HG02678 (cell line): ENCODE measurements at regions not wholly inside any gene's neighbourhood (a gene's known extent, or its start where the extent isn't known, plus 50 kb on each side); places are given as distances from the start of the nearest gene placed in this dataset.

Experiments
- ATAC-seq: cut with Tn5 transposase; IDR thresholded peaks from one replicate; pipeline ENCODE4 v1.9.1; 2021; ENCODE audit warnings: mild to moderate bottlenecking, moderate library complexity; ENCODE audit not compliant: unreplicated experiment

DNA sequence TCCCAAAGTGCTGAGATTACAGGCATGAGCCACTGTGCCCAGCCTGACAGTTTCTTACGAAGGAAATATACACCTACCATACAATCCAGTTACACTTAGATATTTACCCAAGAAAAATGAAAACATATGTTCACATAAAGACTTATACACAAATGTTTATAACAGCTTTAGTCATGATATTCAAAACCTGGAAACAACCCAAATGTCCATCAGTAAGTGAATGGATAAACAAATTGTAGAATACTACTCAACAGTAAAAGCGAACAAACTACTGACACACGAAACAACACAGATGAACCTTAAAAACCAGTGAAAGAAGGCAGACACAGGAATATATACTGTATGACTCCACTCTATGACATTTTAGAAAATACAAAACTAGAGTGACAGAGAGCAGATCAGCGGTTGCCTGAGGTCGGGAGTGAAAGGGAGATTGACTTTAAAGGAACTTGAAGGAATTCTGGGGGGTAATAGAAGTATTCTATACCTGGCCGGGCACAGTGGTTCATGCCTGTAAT lies 83.6 kb downstream of the SPRING1 start:
- no peak for ATAC-seq

DNA sequence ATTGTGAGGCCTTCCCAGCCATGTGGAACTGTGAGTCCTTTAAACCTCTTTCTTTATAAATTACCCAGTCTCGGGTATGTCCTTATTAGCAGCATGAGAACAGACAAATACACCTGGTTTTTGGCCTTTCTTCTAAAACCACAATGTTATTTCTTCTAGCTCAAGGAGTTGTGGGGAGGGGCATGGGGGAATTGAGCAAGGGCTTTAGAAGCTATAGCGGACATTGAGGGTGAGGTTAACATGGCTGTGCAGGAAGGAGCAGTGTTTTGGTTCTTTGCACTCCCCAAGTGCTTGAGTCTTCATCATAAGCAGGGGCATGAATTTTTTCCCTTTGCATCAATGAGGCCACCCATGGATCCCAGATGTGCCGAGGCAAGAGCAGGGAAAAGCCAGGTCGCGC lies 86.8 kb downstream of the SPRING1 start:
- no peak for ATAC-seq

DNA sequence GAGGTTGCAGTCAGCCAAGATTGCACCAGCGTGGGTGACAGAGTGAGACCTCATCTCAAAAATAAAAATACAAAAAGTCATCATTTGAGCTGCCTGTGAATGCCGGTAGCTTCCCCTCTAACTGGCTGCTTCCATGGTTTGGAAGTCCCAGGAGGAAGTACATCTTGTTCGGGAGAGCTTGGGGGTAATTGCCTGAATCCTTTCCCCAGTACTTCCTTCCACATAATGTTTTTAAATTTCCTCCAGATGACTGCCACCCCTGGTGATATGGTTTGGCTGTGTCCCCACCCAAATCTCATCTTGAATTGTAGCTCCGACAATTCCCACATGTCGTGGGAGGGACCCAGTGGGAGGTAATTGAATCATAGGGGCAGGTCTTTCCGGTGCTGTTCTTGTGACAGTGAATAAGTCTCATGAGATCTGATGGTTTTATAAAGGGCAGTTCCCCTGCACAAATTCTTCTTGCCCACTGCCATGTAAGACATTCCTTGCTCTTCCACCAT lies 87.2 kb downstream of the SPRING1 start:
- no peak for ATAC-seq

DNA sequence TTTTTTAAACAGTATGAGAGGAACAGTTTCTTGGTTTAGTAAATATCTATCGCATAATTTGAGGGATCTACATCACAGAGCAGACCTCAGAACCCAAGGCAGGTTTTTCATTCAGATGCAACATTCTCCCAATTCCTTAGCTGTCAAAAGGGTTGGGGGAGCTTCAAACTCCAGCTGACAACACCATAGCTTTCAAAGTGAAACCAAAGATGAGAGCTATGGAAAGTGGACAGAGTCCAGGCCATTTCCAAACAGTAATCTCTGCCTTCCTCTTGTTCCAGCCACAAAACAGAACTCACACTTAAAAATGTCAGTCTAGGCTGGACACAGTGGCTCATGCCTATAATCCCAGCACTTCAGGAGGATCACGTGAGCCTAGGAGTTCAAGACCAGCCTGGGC lies 87.8 kb downstream of the SPRING1 start:
- no peak for ATAC-seq

DNA sequence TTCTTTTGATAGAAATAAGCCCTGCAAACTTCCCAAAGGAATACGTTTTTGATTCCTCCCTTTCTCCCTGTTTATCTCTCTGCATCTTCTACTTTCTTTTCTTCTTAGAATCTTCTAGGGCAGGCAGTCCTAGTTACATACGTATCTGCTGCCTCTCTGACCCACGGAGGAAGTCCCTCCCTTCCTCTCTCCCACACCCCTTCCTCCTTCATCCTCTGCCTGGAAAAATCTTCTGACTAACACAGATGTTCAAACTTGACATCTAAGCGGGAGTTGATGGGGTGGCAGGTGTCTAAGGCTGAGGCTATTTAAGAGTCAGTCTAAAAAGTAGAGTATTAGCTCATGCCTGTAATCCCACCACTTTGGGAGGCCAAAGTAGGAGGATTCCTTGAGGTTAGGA lies 88.6 kb downstream of the MAP1LC3B2 start:
- ATAC-seq: no peak

DNA sequence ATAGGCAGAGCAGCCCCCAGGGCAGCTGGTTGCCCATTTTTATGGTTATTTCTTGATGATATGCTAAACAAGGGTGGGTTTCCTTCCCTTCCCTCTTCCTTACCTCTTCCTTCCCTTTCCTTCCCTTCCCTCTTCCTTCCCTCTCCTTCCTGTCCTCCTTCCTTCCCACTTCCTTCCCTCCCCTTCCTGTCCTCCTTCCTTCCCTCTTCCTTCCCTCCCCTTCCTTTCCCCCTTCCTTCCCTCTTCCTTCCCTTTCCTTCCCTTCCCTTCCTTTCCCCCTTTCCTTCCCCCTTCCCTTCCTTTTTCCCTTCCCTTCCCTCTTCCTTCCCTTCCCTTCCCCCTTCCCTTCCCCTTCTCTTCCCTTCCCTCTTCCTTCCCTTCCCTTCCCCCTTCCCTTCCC lies 87.7 kb downstream of the MAP1LC3B2 start:
- ATAC-seq: no peak

DNA sequence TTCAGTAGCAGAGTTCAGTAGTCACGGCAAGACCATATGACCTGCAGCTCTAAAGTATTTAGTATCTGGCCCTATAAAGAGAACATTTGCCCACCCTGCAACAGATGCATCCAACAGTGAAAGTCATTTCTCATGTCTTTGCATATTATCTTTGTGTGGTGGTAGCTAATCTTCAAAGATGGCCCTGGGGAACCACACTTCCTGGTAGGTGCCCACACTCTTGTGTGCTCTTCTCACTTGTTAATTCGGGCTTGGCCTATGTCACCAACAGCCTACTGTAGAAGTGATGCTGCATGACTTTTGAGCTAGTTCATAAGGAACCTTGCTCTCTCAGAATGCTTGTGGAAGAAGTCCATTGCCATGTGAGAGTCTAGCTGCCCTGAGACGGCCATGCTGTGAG lies 85.6 kb downstream of the MAP1LC3B2 start:
- ATAC-seq: no peak

DNA sequence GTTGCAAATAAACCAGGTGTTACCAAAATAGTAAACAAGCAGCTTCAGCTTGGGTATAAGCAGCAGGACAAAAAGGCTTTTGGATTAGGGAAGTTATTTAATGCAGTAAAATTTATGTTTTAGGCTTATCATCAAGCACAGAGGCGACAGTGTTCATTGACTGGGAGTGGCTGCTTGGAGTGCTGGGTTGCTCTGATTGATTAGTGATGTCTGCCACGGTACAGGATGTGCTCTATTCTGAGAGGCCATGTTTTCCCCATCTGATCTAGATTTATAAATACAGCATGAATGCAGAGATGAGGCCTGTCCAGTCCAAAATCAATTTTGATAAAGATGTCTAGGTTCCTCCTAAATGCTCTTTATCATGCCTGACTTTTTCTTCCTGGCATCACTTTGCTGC lies 83.5 kb downstream of the MAP1LC3B2 start:
- no peak for ATAC-seq

DNA sequence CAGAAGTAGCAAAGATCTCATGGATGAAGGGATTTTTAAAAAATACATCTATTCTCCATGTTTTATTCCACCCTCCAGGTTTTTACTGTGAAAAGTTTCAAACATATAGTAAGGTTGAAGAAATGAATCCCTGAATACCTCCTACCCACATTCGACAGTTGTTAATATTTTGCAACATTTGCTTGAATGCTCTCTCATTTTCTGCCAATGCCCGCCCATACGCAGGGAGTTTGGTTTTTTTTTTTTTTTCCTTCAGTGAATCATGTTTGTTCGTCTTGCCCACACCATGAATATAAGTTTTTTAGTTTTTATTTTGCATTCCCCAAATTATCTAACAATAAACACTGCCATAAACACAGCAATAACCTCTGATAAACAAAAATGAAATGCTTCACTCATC lies 82.9 kb downstream of the MAP1LC3B2 start:
- no peak for ATAC-seq

DNA sequence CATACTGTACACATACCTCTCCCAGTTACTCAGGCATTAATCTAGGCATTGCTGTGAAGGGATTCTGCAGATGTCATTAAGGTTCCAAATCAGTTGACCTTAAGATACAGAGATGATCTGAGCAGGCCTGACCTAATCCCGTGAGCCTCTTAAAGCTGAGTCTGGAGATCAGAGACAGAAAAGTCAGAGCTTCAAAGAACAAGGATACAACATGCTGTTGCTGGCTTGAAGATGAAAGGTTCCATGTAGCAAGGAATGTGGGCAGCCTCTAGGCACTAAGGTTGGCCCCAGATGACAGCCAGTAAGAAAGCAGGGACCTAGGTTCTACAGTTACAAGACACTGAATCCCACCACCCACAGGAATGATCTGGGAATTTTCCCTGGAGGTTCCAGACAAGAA lies 81.1 kb downstream of the MAP1LC3B2 start:
- no peak for ATAC-seq

DNA sequence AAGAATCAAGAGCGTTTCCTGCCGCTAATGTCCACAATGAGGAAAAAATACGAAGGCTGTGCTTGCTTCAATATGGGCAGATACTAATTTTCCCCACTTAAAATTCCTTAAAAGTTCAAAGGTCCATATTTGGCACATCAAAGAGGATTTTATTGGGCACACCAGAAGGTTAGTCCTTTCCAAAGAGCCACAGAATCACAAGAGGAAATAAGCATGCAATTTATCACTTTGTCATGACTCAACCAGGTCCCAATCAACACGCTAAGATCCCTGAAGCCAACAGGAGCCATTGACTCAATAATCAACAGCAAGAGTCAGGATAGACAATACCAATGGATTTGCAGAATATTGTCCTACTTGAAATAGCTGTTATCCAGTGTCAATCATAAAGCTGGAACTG lies 80.6 kb downstream of the MAP1LC3B2 start:
- ATAC-seq: no peak

DNA sequence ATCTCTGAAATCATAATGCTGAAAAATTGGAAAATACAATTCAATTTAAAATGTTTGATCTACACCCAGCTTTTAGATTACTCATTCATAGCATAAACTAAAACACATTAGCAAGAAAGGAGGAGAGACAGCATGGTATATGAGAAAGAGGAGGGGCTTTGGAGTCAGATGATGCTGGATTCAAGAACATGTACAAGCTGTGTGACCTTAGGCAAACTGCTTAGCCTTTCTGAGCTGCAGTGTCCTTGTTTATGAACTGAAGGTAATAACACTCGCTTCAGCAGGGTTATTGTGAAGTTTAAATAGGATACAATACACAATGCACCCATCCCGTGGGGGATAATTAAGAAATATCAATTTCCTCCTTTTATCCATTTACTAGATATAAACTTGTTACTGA lies 79.2 kb downstream of the MAP1LC3B2 start:
- ATAC-seq: no peak

DNA sequence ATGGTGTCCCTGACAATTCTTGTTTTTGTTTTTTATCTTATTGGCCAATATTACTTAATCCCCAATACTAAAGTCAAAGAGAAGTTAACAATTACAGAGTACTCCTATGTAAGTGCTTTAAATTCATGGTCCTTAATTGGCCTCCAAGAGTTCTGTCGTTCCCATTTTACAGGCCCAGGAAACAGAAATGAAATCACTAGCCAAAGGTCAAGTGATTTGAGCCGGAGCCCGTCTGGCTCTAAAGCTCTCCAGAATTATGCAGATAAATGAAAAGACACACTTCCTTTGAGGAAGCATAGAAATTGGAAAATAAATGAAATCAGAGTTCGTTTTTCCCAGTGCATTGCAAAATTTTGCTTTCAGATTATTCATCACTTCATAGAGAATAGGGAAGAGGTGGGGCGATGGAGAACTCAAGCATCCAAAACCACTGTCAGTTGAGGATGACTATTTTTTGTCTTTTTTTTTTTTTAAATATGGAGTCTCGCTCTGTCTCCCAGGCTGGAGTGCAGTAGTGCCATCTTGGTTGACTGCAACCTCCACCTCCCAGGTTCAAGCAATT lies 78.5 kb downstream of the MAP1LC3B2 start:
- ATAC-seq: no peak

DNA sequence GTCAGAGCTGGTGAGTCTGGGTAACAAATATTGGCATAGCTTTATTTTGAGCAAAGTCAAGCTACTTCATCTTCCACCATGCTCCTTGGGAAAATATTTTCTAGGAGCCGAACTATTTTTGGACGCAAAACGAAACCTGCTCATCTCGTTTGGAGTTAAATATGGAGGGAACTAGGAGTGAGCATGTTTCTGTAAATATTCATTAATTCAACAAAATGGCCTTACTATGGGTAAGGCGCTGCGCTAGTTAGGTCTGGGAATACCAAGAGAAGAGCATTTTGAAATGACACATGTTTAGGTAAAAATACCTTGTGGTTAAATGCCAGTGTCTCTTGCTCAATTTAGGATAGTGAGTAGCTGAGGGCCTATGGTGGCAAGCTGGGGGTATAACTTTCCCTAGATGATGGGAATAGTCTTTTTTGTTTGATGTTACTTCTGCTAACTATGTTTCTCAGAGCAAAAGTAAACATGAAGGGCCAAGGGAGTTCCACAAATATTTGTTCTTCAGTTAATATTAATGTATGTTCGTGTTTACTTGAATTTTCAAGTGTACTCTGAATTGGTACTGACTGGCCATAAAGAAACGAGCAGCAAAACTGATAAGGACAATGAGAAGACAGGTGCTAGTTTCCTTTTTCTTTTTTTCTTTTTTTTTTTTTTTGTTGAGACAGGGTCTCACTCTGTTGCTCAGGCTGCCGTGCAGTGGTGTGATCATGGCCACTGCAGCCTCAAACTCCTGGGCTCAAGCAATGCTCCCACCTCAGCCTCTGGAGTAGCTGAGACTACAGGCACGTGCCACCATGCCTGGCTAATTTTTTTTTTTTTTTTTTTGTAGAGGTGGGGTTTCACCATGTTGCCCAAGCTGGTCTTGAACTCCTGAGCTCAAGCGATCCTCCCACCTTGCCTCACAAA lies 77.7 kb downstream of the MAP1LC3B2 start:
- ATAC-seq: no peak

DNA sequence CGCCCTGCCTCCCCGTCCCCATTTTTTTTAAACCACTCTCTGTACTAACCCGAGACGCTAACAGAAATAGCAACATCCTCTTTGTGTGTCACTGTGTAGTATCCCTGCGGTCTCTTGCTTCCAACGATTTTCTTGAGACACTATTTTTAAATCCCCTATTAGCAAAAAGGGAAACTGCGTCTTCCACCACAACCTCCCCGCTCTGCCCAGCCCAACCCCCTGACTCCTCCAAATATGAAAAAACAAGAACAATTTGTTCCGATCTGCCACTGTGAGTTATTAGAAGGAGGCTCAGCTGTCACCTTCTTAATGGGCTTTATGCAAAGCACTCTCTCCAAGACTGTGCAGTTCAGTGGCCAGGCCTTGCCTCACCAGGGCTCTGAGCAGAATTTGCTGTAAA lies 76.3 kb downstream of the MAP1LC3B2 start:
- ATAC-seq: no peak

DNA sequence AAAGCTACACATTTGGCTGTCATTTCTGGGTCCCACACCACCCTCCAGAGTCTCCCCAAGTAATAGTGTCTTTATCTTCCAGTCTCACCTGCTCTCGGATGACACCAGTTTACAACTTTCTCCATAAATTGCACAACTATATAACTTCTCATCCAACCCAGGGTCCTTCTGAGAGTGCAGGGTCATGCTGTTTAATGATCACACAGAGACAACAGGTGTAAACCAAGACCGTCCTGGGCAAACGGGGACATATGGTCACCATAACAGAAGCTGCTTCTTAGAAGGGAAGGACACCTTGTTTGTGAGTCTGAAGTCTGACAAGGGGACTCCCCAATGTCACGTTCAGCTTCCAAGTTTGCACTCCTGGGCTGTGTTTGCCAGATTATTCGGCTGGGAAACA lies 74.3 kb downstream of the MAP1LC3B2 start:
- ATAC-seq: no peak

DNA sequence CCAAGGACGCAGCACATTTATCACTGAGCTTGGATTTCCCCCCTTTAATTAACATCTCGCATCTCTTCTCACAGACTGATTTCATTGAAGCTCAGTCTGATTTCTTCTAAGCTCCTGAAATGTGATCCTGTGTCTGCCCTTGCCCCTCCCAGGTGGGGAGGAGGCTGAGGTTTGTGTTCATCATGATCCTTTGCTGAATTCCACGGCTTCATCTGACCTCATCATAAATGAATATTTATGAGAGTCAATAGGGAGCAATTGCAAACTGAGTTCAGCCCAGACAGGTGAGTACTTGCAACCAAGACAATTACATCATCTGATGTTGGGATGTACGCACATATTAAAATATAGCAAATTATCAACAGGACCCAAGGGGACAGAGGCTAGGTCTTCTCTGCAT lies 72.4 kb downstream of the MAP1LC3B2 start:
- ATAC-seq: no peak

DNA sequence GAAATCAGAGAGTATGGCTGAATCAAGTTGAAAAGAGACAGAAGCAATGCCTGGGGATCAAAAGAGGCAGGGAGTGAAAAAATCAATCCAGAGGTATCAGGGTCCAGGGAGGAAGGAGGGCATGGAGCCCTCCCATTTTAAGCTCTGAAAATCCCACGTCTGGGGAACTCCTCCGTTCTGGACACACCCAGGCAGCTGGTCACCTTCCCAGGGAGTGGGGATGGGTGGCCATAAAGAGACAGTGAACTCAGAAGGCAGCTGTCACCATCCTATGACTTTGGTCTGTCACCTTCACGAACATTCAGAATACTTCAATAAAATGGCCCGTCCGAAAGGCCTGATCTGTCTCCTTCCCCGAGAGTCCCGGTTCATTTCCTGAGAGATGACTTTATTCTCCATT lies 71.6 kb downstream of the MAP1LC3B2 start:
- no peak for ATAC-seq

DNA sequence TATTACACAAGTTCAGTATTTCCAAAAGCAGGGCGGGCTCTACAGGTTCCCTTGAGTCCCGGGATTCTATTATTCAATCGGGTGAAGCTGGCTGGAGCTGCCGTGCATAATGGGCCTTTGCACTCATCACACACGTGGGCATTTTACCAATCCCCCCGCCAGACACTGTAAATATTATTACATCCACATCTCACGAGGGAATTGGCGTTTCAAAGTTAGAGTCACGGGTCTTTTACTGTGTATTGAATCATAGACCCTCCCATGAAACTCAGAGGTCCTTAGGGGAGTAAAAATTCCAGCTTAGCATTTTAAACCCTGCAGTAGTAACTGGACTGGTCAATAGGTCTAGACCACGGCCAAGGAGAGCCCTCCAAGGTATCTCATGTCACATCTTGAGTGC lies 70.3 kb downstream of the MAP1LC3B2 start:
- ATAC-seq: no peak

DNA sequence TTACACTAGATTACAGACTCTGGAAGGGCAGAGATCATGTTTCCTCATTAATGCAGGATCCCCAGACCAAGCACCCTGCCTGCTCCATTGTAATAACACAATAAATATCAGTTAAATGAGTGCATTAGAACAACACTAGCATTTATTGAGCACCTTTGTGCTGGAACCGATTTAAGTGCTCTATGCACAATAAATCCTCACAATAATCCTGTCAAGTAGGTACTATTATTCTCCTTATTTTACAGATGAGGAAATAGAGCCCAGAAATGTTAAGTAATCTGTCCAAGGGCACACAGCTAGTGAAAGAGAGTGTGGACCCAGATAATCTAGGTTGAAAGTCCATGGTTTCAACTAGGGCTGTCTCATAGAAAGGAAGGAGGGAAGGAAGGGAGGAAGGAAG lies 69.8 kb downstream of the MAP1LC3B2 start:
- no peak for ATAC-seq

DNA sequence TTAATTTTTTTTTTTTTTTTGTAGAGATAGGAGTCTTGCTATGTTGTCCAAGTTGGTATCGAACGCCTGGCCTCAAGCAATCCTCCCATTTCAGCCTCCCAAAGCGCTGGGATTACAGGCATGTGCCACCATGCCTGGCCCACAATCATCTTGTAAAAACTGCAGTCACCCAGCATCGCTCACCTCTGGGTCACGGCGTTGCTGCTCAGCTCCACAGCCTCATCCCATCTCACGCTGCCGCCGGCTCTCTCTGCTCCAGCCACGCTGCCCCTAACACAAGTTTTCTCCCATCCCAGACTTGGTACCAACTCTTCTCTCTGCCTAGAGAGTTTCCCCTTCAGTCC lies 69.2 kb downstream of the MAP1LC3B2 start:
- no peak for ATAC-seq
